ENCODE measurements at regions not wholly inside any gene's neighbourhood (a gene's known extent, or its start where the extent isn't known, plus 50 kb on each side); places are given as distances from the start of the nearest gene placed in this dataset.

DNA sequence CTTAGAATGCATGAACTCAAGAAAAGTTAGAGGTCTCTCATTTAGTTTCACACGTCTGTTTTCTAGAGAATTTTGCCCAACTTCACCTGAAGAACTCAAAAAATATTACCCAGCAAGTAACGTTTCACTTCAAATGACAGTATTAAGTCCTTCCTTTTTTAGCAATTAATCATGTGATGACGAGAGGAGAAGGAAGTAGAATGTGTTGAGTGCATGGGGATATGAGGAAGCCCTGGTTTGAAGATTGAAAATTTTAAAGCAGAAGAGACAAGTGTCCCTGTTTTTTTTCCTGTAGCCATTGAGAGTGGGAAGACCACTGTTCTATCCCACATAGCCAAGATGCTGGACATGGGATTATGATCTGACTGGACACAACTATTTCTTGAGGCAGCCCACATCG lies 406.3 kb upstream of the CPEB2 start:
- TF ChIP-seq CTCF (IDR thresholded peaks at IDR 0.05): no peak
- no peak for TF ChIP-seq POLR2AphosphoS5 (IDR thresholded peaks at IDR 0.05)
